ENCODE measurements at regions not wholly inside any gene's neighbourhood (a gene's known extent, or its start where the extent isn't known, plus 50 kb on each side); places are given as distances from the start of the nearest gene placed in this dataset.

DNA sequence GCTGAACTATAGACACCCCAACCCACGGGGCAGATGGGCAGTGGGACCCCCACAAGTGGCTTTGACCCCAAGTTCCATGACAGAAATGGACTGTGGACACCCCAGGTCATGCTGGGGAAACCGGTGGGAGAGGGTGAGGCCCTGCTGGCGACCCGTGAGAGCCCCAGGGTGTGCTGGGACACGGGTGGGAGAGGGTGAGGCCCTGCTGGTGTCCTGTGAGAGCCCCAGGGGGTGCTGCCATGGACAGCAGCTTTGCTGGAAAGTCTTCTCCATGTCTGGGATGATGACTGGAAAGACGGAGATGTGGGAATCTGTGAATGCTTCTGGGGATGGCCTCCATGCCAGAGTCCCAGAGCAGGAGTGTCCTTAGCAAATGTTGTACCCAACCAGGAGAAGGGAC, 148.4 kb downstream of the URI1 start:
- no peak for DNase-seq
- no peak for TF ChIP-seq POLR2A (IDR thresholded peaks at IDR 0.05)
- TF ChIP-seq, protein P1, sequence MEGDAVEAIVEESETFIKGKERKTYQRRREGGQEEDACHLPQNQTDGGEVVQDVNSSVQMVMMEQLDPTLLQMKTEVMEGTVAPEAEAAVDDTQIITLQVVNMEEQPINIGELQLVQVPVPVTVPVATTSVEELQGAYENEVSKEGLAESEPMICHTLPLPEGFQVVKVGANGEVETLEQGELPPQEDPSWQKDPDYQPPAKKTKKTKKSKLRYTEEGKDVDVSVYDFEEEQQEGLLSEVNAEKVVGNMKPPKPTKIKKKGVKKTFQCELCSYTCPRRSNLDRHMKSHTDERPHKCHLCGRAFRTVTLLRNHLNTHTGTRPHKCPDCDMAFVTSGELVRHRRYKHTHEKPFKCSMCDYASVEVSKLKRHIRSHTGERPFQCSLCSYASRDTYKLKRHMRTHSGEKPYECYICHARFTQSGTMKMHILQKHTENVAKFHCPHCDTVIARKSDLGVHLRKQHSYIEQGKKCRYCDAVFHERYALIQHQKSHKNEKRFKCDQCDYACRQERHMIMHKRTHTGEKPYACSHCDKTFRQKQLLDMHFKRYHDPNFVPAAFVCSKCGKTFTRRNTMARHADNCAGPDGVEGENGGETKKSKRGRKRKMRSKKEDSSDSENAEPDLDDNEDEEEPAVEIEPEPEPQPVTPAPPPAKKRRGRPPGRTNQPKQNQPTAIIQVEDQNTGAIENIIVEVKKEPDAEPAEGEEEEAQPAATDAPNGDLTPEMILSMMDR (IDR thresholded peaks at IDR 0.05), result no peak
- peaks cover 0 to 8% (median 0%) of the 10 kb centered on the region in 4 donors for H3K27me3 ChIP-seq

DNA sequence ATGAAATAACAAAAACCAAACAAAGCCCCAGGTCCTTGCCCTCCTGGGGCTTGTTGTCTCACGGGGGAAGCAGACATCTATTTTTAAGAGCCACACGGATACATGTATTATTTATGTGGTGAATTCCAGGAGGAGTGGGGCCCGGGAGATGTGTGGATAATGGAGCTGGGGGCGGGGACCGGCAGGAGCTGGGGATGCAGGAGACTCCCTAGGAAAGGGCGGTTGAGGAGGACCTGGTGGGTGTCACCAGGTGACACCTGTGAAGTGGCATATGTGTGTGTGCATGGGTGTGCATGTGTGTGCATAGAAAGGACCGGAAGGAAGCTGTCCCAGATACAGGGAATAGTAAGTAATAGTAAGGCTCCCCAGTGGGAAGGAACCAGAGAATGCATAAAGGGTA, 148.9 kb downstream of the URI1 start:
- no peak for DNase-seq
- TF ChIP-seq, protein P1 (IDR thresholded peaks at IDR 0.05), result no peak
- TF ChIP-seq POLR2A (IDR thresholded peaks at IDR 0.05), result no peak
- H3K4me1 ChIP-seq, result no peaks in the 10 kb centered on the region
- no peak overlapping the region for H3K27ac ChIP-seq
- H3K27me3 ChIP-seq, result peaks cover 0 to 8% (median 0%) of the 10 kb centered on the region in 4 donors
- H3K36me3 ChIP-seq, result no peaks in the 10 kb centered on the region
- intact Hi-C loops (cut with DNase I), result no loop called here
- H3K4me3 ChIP-seq, result no peak overlapping the region
- H3K9me3 ChIP-seq, result no peaks in the 10 kb centered on the region
- 65 to 69% methylated on average over 6 to 7 of the region's 7 CpGs for WGBS, 2 donors

More for the DNA sequence above, 148.4 kb downstream of the URI1 start:
- no peaks in the 10 kb centered on the region for H3K4me1 ChIP-seq
- no peak overlapping the region for H3K4me3 ChIP-seq
- WGBS, 2 donors, result 33% methylated on average over 3 of the region's 6 CpGs; no CpG with 5 or more reads in 1 of the 2 donors
- intact Hi-C loops (cut with DNase I), result no loop called here
- no peak overlapping the region for H3K27ac ChIP-seq
- H3K9me3 ChIP-seq, result no peaks in the 10 kb centered on the region
- no peaks in the 10 kb centered on the region for H3K36me3 ChIP-seq

DNA sequence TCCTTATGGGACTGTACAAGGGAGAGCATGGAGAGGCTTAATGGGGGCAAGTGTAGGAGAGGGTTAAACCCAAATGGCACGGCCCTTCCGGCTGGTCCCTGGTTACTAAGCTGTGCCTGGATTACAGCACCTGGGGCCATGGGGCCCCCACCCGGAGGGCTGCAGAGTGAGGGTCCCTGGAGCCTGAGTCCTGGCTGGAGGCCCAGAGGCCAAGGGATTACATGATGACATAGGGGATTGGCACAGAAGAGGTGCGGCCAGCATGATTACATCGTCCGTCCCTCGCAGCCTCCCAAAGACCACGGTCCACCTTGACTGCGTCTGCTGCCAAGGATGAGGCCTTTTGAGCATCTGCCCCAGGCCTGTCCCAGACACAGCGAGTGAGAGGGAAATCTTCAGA, 149.4 kb downstream of the URI1 start:
- Histone ChIP-seq H3K27ac (no peak overlapping the region), H3K36me3 (no peaks in the 10 kb centered on the region), H3K27me3 (peaks cover 0 to 8% (median 0%) of the 10 kb centered on the region in 4 donors), H3K4me3 (no peak overlapping the region), H3K4me1 (no peaks in the 10 kb centered on the region), H3K9me3 (no peaks in the 10 kb centered on the region)
- WGBS, 2 donors, result 79 to 88% methylated on average over 4 to 10 of the region's 10 CpGs
- TF ChIP-seq, protein P1 (IDR thresholded peaks at IDR 0.05), result no peak
- no peak for TF ChIP-seq POLR2A (IDR thresholded peaks at IDR 0.05)
- no peak for DNase-seq
- intact Hi-C loops (cut with DNase I), result no loop called here

DNA sequence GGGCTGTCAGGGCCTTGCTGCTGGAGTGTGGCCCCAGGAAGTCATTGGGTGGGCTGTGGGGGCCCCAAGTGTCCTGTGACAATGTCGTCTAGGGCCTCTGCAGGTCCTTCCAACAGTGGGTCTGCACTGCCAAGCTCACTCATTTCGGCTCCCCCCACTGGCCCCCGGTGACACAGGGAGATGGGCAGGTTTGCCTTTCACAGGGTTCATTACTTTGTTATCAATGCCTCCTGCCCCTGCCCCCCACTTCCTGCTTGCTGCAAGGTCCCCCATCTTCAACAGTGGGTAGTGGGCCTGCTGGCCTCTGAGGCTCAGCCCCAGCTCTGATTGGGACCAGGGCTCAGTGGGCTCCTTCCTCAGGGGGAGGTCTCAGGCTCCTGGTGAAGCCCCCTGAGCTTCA, 149.8 kb downstream of the URI1 start:
- Histone ChIP-seq H3K36me3 (no peaks in the 10 kb centered on the region), H3K27ac (no peak overlapping the region), H3K9me3 (no peaks in the 10 kb centered on the region), H3K4me3 (no peak overlapping the region), H3K4me1 (no peaks in the 10 kb centered on the region), H3K27me3 (peaks cover 0 to 8% (median 0%) of the 10 kb centered on the region in 4 donors)
- WGBS, 2 donors, result 70% methylated on average over 2 of the region's 3 CpGs; no CpG with 5 or more reads in 1 of the 2 donors
- intact Hi-C loops (cut with DNase I), result no loop called here
- no peak for TF ChIP-seq POLR2A (IDR thresholded peaks at IDR 0.05)
- TF ChIP-seq, protein P1 (IDR thresholded peaks at IDR 0.05), result no peak
- no peak for DNase-seq

DNA sequence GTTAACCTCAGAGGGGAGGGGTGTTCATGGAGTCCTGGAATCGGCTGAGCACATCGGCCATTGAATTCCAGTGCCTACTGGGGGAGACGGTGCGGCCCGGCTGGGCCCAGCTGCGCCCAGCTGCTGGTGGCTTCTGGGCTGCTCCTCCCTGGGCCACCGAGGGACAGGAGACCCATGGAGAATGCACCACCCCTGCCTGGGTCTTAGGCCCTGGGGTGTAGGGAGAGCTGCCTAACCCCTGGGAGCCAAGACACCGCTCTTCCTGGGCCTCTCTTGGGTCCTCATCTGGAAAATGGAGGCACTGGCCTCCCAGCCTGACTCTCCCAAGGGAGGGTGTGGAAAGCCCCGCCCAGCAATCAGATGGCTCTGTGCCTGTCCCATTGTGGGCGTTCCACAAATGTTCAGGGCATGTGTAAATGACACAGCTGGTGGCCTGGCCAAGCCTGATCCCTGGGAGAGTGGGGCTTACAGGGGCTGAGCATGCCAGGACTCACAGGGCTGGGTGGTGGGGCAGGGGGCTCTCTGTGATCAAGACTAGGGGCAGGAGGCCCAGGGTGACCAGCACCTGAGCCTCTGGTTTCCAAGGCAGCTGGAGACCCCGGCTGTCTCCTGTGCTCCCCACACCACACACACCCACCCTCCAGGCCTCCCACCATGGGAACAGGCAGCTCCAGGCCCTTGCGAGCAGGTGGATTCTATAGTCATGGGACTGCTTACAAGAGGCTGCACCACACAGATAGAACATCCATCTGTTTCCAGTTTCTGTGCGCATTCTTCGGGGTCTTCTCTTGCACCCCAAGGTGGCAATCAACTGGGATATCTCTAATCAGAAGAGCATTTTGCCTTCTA, 150.9 kb downstream of the URI1 start:
- 86 to 100% methylated on average over 3 to 4 of the region's 14 CpGs for WGBS, 2 donors
- Histone ChIP-seq H3K27ac (no peak overlapping the region), H3K27me3 (peaks cover 0 to 8% (median 0%) of the 10 kb centered on the region in 4 donors), H3K4me3 (no peak overlapping the region), H3K36me3 (no peaks in the 10 kb centered on the region), H3K9me3 (no peaks in the 10 kb centered on the region), H3K4me1 (no peaks in the 10 kb centered on the region)
- TF ChIP-seq, protein P1 (IDR thresholded peaks at IDR 0.05), result no peak
- no peak for TF ChIP-seq POLR2A (IDR thresholded peaks at IDR 0.05)
- DNase-seq, result no peak
- intact Hi-C loops (cut with DNase I), result no loop called here

Measured in esophagus squamous epithelium (tissue), 5 donors.